Activated CD8-positive, alpha-beta T cell treated with anti-CD3 and anti-CD28 coated beads, Interleukin-2, amount 10 ng/mL, durations not matched to agents 7 days and 5 days (primary cell): ENCODE measurements at regions not wholly inside any gene's neighbourhood (a gene's known extent, or its start where the extent isn't known, plus 50 kb on each side); places are given as distances from the start of the nearest gene placed in this dataset.
A peak's percentile ranks its signal among the peaks of the same experiment; 100 is the strongest.

Experiments used
- ATAC-seq: fragments of 150-1000 bp; cut with Tn5 transposase; one replicate; pipeline ENCODE4 v1.10.0; 2021; ENCODE audit warnings: moderate library complexity
- CTCF ChIA-PET: fragments of 350-600 bp; sonication (Branson Sonifier 250); formaldehyde crosslinking; loops from one replicate; lab custom pipeline; 2021; ENCODE audit warnings: antibody characterized with exemption; lab: Charles Lee
- POLR2A ChIA-PET: fragments of 350-600 bp; sonication (Branson Sonifier 250); formaldehyde crosslinking; loops from one replicate; lab custom pipeline; 2021; ENCODE audit warnings: antibody characterized with exemption; lab: Charles Lee
- DNase-seq: peaks from one replicate; pipeline ENCODE4 v3.0.0-alpha.2; 2020
- H3K27ac Mint-ChIP-seq: one replicate; pipeline ENCODE4 v1.8.0; 2021; ENCODE audit warnings: mild to moderate bottlenecking, mixed read lengths
- H3K27me3 Mint-ChIP-seq: one replicate; pipeline ENCODE4 v1.8.0; 2021; ENCODE audit warnings: low read depth, mixed read lengths
- H3K36me3 Mint-ChIP-seq: one replicate; pipeline ENCODE4 v1.8.0; 2021; ENCODE audit warnings: low read depth, mixed read lengths
- H3K4me1 Mint-ChIP-seq: one replicate; pipeline ENCODE4 v1.8.0; 2021; ENCODE audit warnings: low read depth, mixed read lengths
- H3K4me3 Mint-ChIP-seq: one replicate; pipeline ENCODE4 v1.8.0; 2021; ENCODE audit warnings: mild to moderate bottlenecking, mixed read lengths
- H3K9me3 Mint-ChIP-seq: one replicate; pipeline ENCODE4 v1.8.0; 2022; ENCODE audit warnings: mixed read lengths; ENCODE audit not compliant: insufficient read depth

DNA sequence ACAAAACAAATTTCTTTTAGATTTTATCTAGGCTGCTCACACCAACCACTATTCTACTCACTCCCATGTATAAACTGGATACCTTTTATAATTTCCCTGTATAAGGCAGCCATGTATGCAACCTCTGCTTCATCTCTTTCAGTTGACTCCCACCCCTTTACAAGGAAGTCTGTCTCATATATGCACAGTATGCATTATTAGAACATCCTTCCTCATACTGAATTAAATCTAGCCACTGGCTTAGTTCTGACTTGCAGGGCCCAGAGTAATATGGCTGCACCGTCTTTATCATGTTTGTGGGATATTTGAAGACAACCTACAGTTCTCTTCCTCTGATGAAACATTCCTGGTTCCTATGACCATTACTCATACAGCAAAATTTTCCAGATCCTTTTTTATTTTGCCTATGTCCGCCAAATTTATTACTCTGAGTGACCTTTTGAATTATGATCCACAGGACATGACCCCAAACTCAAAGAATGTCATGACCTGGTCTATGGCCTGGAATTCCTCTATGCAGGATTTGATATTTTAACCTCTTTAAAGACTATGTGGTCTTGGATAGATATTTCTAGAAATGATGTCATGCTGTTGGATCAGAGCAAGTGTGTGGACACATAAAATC is 76.6 kb upstream of the ITGA1 start:
- Mint-ChIP-seq H3K27ac (no peak overlapping the region), H3K4me3 (no peak overlapping the region), H3K36me3 (peaks cover 21% of the 10 kb centered on the region), H3K9me3 (peaks cover 11% of the 10 kb centered on the region), H3K27me3 (no peaks in the 10 kb centered on the region), H3K4me1 (peaks cover 64% of the 10 kb centered on the region)
- ChIA-PET POLR2A (no interaction called here), CTCF (interaction anchor here (1.1 to 1.5 kb wide), 2 partner anchors 18 to 64 kb away, joined by 3 to 5 read pairs; no protein-coding TSS in a partner anchor)
- ATAC-seq (no peak), DNase-seq (no peak)

DNA sequence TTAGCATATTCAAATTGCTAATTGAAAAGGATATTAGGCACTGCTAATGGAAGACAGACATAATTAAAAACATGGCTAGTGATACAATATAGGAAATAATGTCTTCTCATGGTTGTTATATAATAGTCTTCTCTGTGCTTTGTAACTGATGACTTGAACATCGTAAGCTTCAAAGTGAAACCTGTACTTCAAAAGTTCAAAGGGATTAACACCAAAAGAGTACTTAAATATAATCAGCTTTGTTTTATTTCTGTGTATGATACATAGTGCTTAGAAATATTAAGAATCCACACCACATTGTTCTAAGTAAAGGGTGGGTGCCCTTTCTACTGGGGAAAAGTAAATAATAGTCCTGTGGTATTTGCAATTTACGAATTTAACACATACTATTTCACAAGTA is 75.4 kb upstream of the ITGA1 start:
- Mint-ChIP-seq H3K27ac (no peak overlapping the region), H3K4me3 (no peak overlapping the region), H3K9me3 (peaks cover 18% of the 10 kb centered on the region), H3K4me1 (peaks cover 51% of the 10 kb centered on the region), H3K27me3 (no peaks in the 10 kb centered on the region), H3K36me3 (peaks cover 30% of the 10 kb centered on the region)
- DNase-seq = no peak
- ATAC-seq = no peak
- CTCF ChIA-PET = interaction anchor here (1.1 kb wide), 1 partner anchor 19 kb away, joined by 3 read pairs; no protein-coding TSS in a partner anchor
- POLR2A ChIA-PET = no interaction called here

DNA sequence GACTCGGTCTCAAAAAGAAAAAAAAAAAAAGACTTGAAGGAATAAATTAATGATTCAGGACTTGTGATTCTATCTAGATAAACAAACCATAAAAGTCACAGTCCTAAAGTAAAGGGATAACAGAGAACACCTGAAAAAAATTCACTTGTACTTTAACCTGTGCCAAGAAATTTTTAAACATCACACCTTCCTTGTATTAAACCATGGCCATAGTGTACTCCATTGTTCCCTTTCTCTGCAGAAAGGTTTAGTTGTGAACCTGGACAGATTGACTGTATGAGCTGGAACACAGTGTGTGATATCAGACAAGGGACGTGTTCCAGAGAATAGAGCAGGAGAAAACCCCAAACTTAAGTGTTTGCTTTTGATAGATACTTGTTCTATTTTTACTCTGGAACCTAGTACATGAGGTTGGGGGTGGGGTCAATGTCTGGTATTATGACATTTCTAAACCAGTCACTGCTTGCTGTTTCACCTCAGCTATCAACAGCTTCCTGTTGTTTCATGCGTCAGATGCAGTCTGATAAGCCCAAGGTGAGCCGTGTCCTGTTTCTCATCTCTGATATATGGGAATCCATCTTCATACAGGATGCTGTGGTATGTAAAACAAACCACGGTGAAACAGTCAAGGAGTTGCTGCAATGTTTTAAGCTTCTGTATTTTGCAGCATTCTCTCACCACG is 62.5 kb upstream of the ITGA1 start:
- Mint-ChIP-seq H3K36me3 (peaks cover 38% of the 10 kb centered on the region), H3K4me1 (peaks cover 67% of the 10 kb centered on the region), H3K27ac (peak overlapping the region; percentile 92), H3K4me3 (peak overlapping the region; percentile 58), H3K9me3 (peaks cover 7% of the 10 kb centered on the region), H3K27me3 (no peaks in the 10 kb centered on the region)
- ChIA-PET CTCF (interaction anchor here (1.0 to 2.0 kb wide), 9 partner anchors 13 to 1762 kb away, joined by 3 to 9 read pairs (median 4); no protein-coding TSS in a partner anchor), POLR2A (interaction anchor here (0.7 to 1.4 kb wide), 6 partner anchors 14 to 76 kb away, joined by 3 to 12 read pairs (median 3); no protein-coding TSS in a partner anchor)
- DNase-seq (peak; percentile 90), ATAC-seq (peak; percentile 96)

DNA sequence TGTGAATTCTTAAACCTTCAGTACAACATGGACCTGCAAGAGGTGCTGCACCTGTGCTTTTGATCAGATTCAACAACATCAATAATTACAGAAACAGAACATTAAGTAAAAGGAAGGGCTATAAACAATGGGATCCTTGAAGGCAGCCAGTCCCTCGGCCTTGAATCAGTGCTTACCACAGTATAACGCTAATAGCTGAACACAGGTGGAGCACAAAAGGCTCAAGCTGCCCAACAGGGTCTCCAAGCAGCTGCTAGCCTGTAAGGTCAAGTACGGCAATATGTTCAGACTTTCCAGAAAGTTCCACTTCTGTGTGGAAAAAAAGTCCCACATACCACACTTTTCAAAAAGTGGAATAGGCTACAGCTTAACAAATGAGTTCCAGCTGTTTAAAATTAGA is 61.9 kb upstream of the ITGA1 start:
- H3K27me3 Mint-ChIP-seq = no peaks in the 10 kb centered on the region
- H3K36me3 Mint-ChIP-seq = peaks cover 36% of the 10 kb centered on the region
- peak overlapping the region; percentile 58 for H3K4me3 Mint-ChIP-seq
- ChIA-PET POLR2A (interaction anchor here (0.8 to 1.4 kb wide), 5 partner anchors 14 to 73 kb away, joined by 3 to 12 read pairs (median 3); no protein-coding TSS in a partner anchor), CTCF (interaction anchor here (1.0 to 2.0 kb wide), 10 partner anchors 12 to 1763 kb away, joined by 3 to 9 read pairs (median 4); no protein-coding TSS in a partner anchor)
- peaks cover 71% of the 10 kb centered on the region for H3K4me1 Mint-ChIP-seq
- ATAC-seq = peak; percentile 31
- peaks cover 7% of the 10 kb centered on the region for H3K9me3 Mint-ChIP-seq
- peak overlapping the region; percentile 92 for H3K27ac Mint-ChIP-seq
- DNase-seq = no peak

DNA sequence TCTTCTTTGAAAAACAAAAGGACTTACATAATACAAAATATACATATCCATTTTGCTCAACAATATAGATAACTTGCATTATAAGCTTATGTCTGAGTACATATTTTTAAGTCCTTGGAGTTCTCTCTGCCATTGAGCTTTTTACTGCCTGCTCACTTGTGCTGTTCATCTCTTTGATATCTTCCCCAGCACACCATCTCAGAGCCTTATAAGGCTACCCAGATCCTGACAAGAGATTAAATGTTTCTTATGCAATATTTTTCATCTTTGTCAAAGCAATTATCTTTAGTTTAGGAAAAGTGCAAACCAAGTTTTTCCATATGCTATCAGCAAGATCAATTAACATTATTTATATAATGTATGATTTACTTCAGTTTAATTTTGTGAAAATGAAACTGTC is 60.7 kb upstream of the ITGA1 start:
- POLR2A ChIA-PET = no interaction called here

DNA sequence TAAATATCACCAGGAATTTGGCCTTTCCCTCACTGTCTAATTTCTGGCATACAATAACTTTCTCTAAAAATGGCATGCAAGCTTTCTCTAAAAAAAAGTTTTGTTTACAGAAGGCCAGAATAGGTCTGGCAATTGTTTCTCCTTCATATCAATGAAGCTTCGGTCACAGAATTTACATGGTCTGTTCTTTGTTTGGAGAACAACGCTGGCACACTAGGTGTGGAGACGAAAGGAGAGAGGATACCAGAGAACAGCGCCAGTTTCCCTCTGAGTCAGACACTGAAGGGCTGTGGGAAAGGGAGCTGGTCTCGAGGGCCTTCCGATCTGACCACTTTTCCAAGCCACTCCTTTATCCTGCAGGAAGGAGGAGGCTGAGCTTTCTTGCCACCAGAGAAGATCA is 60.1 kb upstream of the ITGA1 start:
- no peak for ATAC-seq
- ChIA-PET CTCF (interaction anchor here (2.5 to 2.7 kb wide), 2 partner anchors 12 to 35 kb away, joined by 6 to 12 read pairs; no protein-coding TSS in a partner anchor), POLR2A (no interaction called here)
- Mint-ChIP-seq H3K9me3 (peaks cover 14% of the 10 kb centered on the region), H3K4me3 (no peak overlapping the region), H3K4me1 (peaks cover 78% of the 10 kb centered on the region), H3K36me3 (peaks cover 47% of the 10 kb centered on the region), H3K27me3 (no peaks in the 10 kb centered on the region), H3K27ac (peak overlapping the region; percentile 19)
- DNase-seq = no peak

More for the DNA sequence above, 60.7 kb upstream of the ITGA1 start:
- CTCF ChIA-PET = interaction anchor here (1.1 to 2.7 kb wide), 5 partner anchors 34 to 1764 kb away, joined by 3 to 6 read pairs (median 4); no protein-coding TSS in a partner anchor
- DNase-seq (no peak), ATAC-seq (no peak)
- Mint-ChIP-seq H3K4me1 (peaks cover 75% of the 10 kb centered on the region), H3K27ac (peak overlapping the region; percentile 73), H3K9me3 (peaks cover 10% of the 10 kb centered on the region), H3K4me3 (no peak overlapping the region), H3K36me3 (peaks cover 43% of the 10 kb centered on the region), H3K27me3 (no peaks in the 10 kb centered on the region)

DNA sequence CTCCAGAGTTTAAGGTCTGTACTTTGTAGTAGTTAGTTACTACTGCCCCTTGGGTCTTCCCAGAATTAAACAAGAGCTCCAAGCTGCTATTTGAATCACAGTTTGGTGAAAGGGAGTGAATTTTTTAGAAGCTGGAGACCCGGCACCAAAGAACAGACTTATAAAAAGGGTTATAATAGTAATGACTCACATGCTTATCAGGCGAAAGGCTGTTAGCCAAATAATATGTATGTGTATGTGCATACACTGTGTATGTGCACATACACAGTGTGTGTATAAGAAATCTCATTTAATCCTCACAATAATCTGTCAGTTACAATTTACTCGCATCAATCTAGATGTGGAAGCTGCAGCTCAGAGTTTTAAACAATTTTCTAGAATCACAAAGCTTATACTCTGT is 59.5 kb upstream of the ITGA1 start:
- ChIA-PET CTCF (interaction anchor here (1.2 to 2.7 kb wide), 3 partner anchors 11 to 36 kb away, joined by 4 to 12 read pairs (median 6); no protein-coding TSS in a partner anchor), POLR2A (no interaction called here)
- DNase-seq (no peak), ATAC-seq (no peak)
- H3K4me3 Mint-ChIP-seq = no peak overlapping the region
- peaks cover 40% of the 10 kb centered on the region for H3K36me3 Mint-ChIP-seq
- peaks cover 14% of the 10 kb centered on the region for H3K9me3 Mint-ChIP-seq
- no peaks in the 10 kb centered on the region for H3K27me3 Mint-ChIP-seq
- peaks cover 72% of the 10 kb centered on the region for H3K4me1 Mint-ChIP-seq
- no peak overlapping the region for H3K27ac Mint-ChIP-seq

DNA sequence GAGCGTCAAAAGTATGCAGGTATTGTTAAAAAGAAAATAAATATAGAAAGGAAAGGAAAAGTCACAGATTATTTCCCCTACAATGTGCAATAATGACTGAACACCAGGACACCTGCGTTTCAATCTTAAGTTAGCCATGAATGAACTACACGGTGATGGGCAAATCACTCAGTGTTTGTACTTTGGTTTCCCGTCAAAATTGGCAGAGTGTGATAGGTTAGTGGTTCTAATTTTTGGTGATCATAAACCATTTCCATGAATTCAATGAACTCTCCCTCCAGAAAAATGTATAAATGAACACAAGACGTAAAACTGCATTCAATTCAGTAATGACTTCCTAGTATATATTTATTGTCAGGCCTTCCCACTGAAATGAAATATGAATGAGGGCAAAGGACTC is 59.0 kb upstream of the ITGA1 start:
- Mint-ChIP-seq H3K9me3 (peaks cover 14% of the 10 kb centered on the region), H3K4me3 (no peak overlapping the region), H3K36me3 (peaks cover 37% of the 10 kb centered on the region), H3K27ac (no peak overlapping the region), H3K4me1 (peaks cover 69% of the 10 kb centered on the region), H3K27me3 (no peaks in the 10 kb centered on the region)
- ATAC-seq = no peak
- CTCF ChIA-PET = interaction anchor here (1.0 to 2.7 kb wide), 4 partner anchors 11 to 36 kb away, joined by 3 to 12 read pairs (median 5); no protein-coding TSS in a partner anchor
- POLR2A ChIA-PET = no interaction called here
- DNase-seq = no peak

DNA sequence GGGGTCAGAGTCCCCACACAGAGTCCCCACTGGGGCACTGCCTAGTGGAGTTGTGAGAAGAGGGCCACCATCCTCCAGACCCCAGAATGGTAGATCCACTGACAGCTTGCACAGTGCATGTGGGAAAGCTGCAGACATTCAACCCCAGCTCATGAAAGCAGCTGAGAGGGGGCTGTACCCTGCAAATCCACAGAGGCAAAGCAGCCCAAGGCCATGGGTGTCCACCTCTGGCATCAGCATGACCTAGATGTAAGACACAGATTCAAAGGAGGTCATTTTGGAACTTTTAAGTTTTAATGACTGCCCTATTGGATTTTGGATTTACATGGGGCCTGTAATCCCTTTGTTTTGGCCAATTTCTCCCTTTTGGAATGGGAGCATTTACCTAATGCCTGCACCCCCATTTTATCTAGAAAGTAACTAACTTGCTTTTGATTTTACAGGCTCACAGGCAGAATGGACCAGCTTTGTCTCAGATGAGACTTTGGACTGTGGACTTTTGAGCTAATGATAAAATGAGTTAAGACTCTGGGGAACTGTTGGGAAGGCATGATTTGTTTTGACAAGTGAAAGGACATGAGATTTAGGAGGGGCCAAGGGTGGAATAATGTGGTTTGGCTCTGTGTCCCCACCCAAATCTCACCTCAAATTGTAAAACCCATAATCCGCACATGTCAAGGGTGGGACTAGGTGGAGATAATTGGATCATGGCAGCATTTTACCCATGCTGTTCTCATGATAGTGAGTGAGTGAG is 56.3 kb upstream of the ITGA1 start:
- Mint-ChIP-seq H3K4me3 (no peak overlapping the region), H3K9me3 (peaks cover 7% of the 10 kb centered on the region), H3K36me3 (peaks cover 32% of the 10 kb centered on the region), H3K27me3 (no peaks in the 10 kb centered on the region), H3K27ac (no peak overlapping the region), H3K4me1 (peaks cover 52% of the 10 kb centered on the region)
- DNase-seq (no peak), ATAC-seq (no peak)
- CTCF ChIA-PET = no interaction called here
- POLR2A ChIA-PET = no interaction called here

DNA sequence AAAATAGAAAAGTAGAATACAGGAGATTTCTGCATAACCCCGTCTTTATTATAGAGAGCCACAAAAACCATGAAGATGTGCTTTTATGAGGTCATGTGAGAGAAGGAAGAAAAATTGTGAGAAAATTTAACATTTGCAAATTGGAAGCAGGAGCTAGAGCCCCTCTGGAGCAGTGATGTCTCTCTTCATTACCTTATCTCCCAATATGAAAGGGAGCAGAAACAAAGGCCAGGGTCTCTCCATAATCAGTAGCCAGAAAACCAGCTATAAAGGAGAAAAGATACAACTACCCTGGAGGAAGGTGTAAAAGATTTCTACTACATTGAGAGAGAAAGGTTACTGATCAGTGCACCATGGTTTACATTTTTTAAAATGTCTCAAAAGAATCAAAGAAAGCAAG is 53.2 kb upstream of the ITGA1 start:
- Mint-ChIP-seq H3K9me3 (peaks cover 15% of the 10 kb centered on the region), H3K36me3 (peaks cover 52% of the 10 kb centered on the region), H3K27ac (no peak overlapping the region), H3K4me3 (no peak overlapping the region), H3K27me3 (no peaks in the 10 kb centered on the region), H3K4me1 (peaks cover 49% of the 10 kb centered on the region)
- POLR2A ChIA-PET = interaction anchor here (0.6 kb wide), 1 partner anchor 49 kb away, joined by 3 read pairs; no protein-coding TSS in a partner anchor
- CTCF ChIA-PET = no interaction called here
- ATAC-seq = no peak
- no peak for DNase-seq

DNA sequence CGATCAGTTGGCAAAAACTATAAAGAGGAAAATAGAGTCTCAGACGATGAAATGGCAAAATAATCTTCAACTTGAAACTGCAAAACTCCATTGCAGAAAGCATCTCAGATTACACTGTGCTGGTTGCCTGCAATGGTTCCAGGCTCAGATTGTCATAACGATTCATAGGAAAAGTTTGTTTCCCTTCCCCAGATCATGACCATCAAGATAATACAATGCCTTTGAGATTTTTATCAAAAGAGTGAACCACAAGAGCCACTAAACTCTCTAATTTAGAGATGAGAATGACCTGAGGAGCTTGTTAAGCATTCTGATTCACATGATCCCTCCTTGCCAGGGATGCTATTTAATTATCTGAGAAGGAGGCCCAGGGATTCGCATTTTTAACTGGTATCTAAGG is 52.6 kb upstream of the ITGA1 start:
- no peak for DNase-seq
- Mint-ChIP-seq H3K9me3 (peaks cover 15% of the 10 kb centered on the region), H3K4me3 (no peak overlapping the region), H3K36me3 (peaks cover 49% of the 10 kb centered on the region), H3K4me1 (peaks cover 45% of the 10 kb centered on the region), H3K27ac (no peak overlapping the region), H3K27me3 (no peaks in the 10 kb centered on the region)
- no peak for ATAC-seq
- CTCF ChIA-PET = no interaction called here
- POLR2A ChIA-PET = interaction anchor here (0.6 kb wide), 1 partner anchor 49 kb away, joined by 3 read pairs; no protein-coding TSS in a partner anchor
